ENCODE measurements at regions not wholly inside any gene's neighbourhood (a gene's known extent, or its start where the extent isn't known, plus 50 kb on each side); places are given as distances from the start of the nearest gene placed in this dataset.
"Not testable (repeated sequence)": the region's sequence is repeated elsewhere in the genome, so short reads cannot be mapped to it uniquely, and the experiment has no call there.

DNA sequence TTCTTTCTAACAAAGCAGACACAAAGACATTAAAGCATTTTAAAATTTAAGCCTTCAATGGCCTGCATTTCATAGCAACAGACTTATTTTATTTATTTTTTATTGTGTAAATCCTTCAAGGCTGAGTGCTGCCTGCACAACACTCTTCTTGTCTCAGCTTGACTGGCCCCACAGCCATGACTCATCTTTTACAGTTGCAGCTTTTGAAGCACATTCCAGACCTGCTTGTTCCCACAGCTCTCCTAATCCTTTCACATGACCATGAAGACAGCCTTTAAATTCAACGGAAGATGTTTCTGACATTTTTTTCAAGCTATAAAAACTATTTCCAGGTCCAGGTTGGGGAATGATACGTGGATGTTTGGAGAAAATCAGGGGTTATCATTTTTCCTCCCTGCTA lies 276.9 kb upstream of the TACR3 start:
- no peak for ATAC-seq
- no peak for DNase-seq

DNA sequence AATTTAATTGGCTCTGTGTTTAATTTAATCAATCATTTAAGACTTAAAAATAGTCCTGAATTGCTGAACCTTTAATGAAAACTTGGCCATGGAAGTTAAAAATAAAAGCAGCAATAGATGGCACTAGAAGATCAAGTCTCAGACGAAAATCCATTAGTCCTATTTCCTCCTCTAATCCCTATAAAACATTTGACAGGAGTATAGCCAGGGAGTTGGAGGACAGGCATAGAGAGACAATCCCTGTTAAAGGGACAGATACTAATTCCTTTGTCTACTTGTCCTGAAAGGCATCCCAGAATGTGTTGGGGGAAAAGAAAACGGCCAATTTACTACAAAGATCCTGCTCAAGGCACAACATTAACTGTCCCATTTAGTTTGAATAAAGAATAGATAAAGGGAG lies 276.3 kb upstream of the TACR3 start:
- ATAC-seq, result no peak
- DNase-seq, result no peak

DNA sequence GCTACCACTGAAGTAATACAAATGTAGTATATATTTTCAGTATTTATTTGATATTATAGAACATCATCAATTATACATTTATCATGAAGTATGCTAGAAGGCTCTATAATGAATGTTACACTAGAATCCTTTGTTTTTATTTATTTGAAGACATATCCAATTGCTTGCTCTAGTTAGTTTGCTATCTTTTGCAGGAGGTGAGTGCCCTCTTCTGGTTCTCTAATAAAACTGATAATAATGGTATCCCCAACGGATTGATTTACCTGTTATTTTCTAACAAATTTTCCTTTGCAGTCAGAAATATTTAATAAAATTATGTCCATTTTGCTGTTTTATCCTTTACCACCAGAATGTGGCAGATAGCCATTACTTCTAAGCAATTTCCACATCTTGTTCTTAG lies 274.3 kb upstream of the TACR3 start:
- ATAC-seq (no peak), DNase-seq (no peak)

DNA sequence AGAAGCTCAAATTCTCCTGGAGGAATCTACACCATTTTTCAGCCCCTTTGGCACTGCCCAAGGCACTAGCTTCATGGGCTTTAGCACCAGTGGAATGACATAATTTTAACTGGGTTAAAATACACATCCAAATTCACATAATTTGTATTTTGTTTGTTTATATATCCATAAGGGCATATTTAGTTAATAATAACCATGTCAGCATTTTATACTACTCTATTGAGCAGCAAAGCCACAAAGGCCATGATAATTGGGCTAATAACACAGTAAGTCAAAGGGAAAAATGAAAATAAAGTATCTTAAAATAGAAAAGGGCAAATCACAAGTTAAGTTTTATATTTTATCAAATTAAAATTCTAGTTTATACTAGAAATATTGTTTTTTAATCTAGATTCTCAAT lies 262.7 kb upstream of the TACR3 start:
- no peak for ATAC-seq
- no peak for DNase-seq

GRCh38 chr4:103948244-103949018 lies 228.6 kb upstream of the TACR3 start:
- DNase-seq, result no peak
- ATAC-seq, result no peak

GRCh38 chr4:103947617-103948016 lies 227.8 kb upstream of the TACR3 start:
- ATAC-seq, result no peak
- DNase-seq, result no peak

GRCh38 chr4:103946621-103947268 lies 227.0 kb upstream of the TACR3 start:
- not testable (repeated sequence) for ATAC-seq, DNase-seq

DNA sequence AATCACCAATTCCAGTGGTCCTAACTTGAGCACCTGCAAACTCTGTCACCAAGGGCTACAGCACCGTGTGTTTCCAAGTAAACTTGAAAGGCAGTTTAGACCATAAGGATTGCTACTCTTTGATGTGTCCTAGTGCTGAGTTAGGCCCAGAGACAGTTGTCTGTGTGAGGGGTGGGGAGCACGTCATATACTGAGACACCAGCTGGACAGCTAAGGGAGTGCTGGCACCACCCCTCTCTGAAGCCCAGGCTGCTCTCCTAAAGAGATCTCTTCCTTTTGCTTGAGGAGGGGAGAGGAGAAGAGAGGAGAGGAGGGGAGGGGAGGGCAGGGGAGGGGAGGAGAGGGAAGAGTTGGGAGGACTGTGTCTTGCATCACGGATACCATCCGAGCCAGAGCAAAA lies 218.7 kb upstream of the TACR3 start:
- ATAC-seq (no peak), DNase-seq (no peak)

GRCh38 chr4:103936653-103937145 lies 216.9 kb upstream of the TACR3 start:
- DNase-seq, result no peak
- no peak for ATAC-seq

- DNase-seq (no peak), ATAC-seq (no peak)
Observed at GRCh38 chr4:103934178-103934789, 214.5 kb upstream of the TACR3 start.

DNA sequence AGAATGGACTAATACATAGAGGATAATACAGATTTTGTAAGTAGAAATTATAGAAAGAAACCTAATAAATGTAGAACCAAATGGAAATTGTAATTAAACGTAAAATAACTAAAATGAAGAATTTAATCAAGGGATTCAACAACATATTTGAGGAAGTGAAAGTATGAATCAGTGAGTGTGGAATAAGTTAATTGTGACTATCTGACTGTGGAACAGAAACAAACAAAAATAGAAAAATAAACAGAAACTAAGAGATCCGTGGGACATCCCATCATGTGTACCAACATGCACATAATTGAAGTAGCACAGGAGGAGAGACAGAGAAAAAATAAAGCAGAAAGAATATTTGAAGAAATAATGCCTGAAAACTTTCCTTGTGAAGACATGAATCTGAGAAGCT lies 208.6 kb upstream of the TACR3 start:
- ATAC-seq (no peak), DNase-seq (no peak)

DNA sequence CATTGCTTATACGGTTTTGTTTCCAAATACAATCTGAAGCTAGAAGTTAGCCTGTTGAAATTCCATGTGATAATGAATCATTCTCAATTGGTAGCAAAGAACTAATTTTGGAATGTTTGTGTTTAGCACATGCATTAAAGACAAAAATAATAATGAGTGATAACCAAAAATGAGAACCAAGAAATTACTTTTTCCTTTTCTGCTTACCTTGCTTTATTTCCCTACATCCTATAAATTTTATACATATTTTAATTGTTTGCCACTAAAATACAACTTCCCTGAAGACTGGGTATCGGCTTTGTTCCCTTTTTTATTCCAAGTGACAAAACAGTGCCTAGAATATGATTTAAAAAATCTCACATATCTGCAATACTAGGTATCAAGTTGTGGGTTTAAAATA lies 203.8 kb upstream of the TACR3 start:
- no peak for ATAC-seq

GRCh38 chr4:103918214-103918613 lies 198.4 kb upstream of the TACR3 start:
- DNase-seq, result no peak
- no peak for ATAC-seq

More for the DNA sequence above, 203.8 kb upstream of the TACR3 start:
- no peak for DNase-seq

DNA sequence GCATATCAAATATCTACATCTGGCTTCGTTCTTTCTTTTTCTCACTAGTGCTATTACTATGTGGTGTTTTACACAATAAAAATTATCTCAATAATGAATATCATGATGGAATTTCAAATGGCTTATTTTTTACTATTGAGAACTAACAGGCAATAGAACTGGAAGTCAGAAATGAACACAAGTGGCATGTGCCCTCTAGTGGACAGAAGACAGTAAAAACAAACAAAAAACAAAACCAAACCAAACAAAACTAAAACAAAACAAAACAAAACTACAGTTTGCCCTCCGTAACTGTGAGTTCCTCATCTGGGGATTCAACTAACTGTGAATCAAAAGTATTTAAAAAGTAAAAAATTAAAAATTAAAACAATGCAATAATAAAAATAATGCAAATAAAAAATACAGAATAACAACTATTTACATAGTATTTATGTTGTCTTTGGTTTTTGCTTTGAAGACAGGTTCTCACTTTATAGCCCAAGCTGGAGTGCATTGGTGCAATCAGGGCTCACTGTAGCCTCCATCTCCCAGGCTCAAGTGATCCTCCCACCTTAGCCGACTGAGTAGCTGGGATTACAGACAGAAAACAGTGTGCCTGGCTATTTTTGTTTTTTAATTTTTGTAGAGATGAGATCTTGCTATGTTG lies 195.6 kb upstream of the TACR3 start:
- ATAC-seq (no peak), DNase-seq (no peak)

GRCh38 chr4:103907414-103907813 lies 187.6 kb upstream of the TACR3 start:
- no peak for ATAC-seq

DNA sequence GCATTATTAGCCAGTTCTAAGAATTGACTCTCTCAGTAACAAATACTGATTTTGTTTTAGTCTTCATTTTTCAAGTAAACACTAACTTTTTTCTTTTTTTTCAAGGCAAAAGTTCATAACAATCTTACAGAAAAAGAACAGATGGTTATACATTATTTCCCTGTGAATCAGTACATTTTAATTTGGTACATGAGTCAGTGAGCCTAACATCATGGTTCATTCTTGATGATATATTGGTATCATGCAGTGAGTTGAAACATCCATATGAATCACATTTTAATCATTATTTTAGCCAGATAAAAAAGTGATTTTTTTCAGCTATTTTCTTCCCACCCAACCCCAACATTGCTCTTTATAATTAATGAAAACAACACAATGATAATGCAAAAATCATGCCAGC lies 184.3 kb upstream of the TACR3 start:
- DNase-seq (no peak), ATAC-seq (no peak)

More at GRCh38 chr4:103907414-103907813, 187.6 kb upstream of the TACR3 start:
- DNase-seq, result no peak

- DNase-seq (no peak), ATAC-seq (no peak)
Observed at GRCh38 chr4:103902730-103903129, 182.9 kb upstream of the TACR3 start.

DNA sequence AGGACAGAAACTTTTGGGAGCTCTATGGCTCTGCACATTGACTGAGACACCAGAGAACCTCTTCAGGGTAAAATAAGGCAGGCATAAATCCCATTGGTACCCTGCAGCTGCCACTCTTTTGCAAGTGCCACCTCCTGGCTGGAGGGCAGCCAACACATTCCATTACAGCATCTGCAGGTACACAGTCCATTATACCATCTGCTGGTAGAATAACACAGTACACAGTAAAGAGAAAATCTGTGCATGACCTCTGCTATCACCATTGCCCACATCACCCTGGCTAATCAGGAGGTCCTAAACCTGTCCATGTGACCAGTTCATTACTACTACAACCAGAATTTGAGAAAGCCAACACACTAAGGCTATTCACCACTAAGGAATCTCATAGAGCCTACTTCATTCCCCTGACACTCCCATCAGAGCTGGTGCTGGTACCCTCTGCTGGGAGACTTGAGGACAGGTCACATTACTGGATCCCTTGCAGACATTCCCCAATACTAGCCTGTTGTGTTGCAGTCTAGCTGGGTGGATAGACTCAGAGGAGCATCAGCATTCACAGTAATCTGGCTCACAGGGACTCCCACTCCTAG lies 176.2 kb upstream of the TACR3 start:
- ATAC-seq (no peak), DNase-seq (no peak)

- ATAC-seq (no peak), DNase-seq (no peak)
Observed at GRCh38 chr4:103892586-103892985, 172.8 kb upstream of the TACR3 start.

DNA sequence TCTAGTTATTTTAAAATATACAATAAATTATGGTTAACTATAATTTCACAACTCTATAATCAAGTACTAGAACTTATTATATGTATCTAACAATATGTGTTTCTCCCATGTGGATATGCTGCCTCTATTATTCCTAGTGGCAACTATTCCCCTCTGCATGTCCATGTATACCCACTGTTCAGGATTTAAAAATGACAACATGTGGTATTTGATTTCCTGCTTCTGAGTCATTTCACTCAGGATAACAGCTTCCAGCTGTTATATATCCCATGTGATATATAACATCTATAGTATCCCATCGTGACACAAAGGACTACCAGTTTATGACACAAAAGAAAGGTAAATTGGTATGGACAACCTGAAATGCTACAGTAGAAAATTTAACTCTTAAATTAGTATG lies 167.4 kb upstream of the TACR3 start:
- ATAC-seq (no peak), DNase-seq (no peak)

DNA sequence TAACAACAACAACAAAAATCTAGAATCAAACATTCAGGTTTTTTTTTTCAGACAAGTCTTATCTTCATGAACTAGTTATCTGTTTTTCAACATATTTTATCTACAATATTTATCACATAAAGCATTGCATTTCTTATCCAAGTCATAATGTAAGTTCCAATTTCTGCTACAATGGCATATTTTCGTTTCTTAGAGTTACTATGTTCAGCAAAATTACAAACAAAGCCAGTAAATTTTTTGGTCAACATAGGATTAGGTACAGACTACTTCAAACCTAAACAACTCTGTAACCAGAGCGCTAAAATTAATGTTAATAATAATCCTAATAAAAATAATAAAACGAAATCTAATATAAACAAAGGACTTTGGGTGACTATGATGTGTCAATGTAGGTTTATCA lies 165.4 kb upstream of the TACR3 start:
- ATAC-seq (no peak), DNase-seq (no peak)

GRCh38 chr4:103867311-103867710 lies 147.5 kb upstream of the TACR3 start:
- ATAC-seq, result no peak
- DNase-seq, result no peak

All from stimulated activated naive CD8-positive, alpha-beta T cell treated with anti-CD3 and anti-CD28 coated beads, Interleukin-15, Interleukin-2, amounts not matched to agents 100 U/mL and 50 U/mL, for 24 hours (primary cell).